GM23338 (cell line): ENCODE measurements at regions not wholly inside any gene's neighbourhood (a gene's known extent, or its start where the extent isn't known, plus 50 kb on each side); places are given as distances from the start of the nearest gene placed in this dataset.

Source experiments
- ATAC-seq: fragments of 200-7000 bp; cut with Tn5 transposase; 3 replicates; pipeline ENCODE4 v1.9.1; 2020
- DNase-seq: peaks from one replicate; pipeline ENCODE4 v3.0.0-alpha.2; 2015; ENCODE audit warnings: low spot score
- H2AFZ ChIP-seq: fragments of 200-600 bp; sonication (generic); 2 replicates; pipeline ENCODE4 v1.8.0; 2016; ENCODE audit warnings: antibody characterized with exemption, mild to moderate bottlenecking, moderate library complexity
- H3F3A ChIP-seq: fragments of 200-600 bp; sonication (generic); replicated peaks from 2 replicates; pipeline ENCODE4 v1.8.0; 2017; ENCODE audit warnings: antibody characterized with exemption, mixed run types, low read depth
- H3K27ac ChIP-seq: fragments of 200-600 bp; sonication (generic); 2 replicates; pipeline ENCODE4 v1.6.1; 2016; ENCODE audit warnings: low read depth
- H3K27me3 ChIP-seq: fragments of 200-600 bp; sonication (generic); 2 replicates; pipeline ENCODE4 v1.8.0; 2016; ENCODE audit warnings: mild to moderate bottlenecking, mixed run types, moderate library complexity; ENCODE audit not compliant: insufficient read depth
- H3K36me3 ChIP-seq: fragments of 200-600 bp; sonication (generic); 2 replicates; pipeline ENCODE4 v1.8.0; 2016; ENCODE audit warnings: mild to moderate bottlenecking; ENCODE audit not compliant: insufficient read depth
- H3K4me1 ChIP-seq: fragments of 200-600 bp; sonication (generic); 2 replicates; pipeline ENCODE4 v1.8.0; 2016; ENCODE audit warnings: mild to moderate bottlenecking, moderate library complexity; ENCODE audit not compliant: insufficient read depth
- H3K4me2 ChIP-seq: fragments of 200-600 bp; sonication (generic); 2 replicates; pipeline ENCODE4 v1.7.1; 2017; ENCODE audit warnings: mixed run types
- H3K4me3 ChIP-seq: fragments of 200-600 bp; sonication (generic); 2 replicates; pipeline ENCODE4 v1.6.1; 2016; ENCODE audit warnings: mixed run types
- H3K79me2 ChIP-seq: fragments of 200-600 bp; sonication (generic); replicated peaks from 2 replicates; pipeline ENCODE4 v1.8.0; 2017; ENCODE audit warnings: mild to moderate bottlenecking; ENCODE audit not compliant: insufficient read depth
- H3K9me2 ChIP-seq: fragments of 200-600 bp; sonication (generic); 2 replicates; pipeline ENCODE4 v1.8.0; 2017; ENCODE audit not compliant: insufficient read depth
- H4K20me1 ChIP-seq: fragments of 200-600 bp; sonication (generic); replicated peaks from 2 replicates; pipeline ENCODE4 v1.8.0; 2017; ENCODE audit warnings: mild to moderate bottlenecking; ENCODE audit not compliant: insufficient read depth
- H3K27ac Mint-ChIP-seq: 2 replicates; pipeline ENCODE4 v1.8.0; 2020; ENCODE audit warnings: inconsistent platforms, mild to moderate bottlenecking, moderate library complexity, mixed read lengths
- H3K27me3 Mint-ChIP-seq: 3 replicates; pipeline ENCODE4 v1.8.0; 2022; ENCODE audit warnings: low read depth, mild to moderate bottlenecking, moderate library complexity, mixed read lengths, inconsistent platforms; ENCODE audit not compliant: insufficient read depth, poor library complexity
- H3K36me3 Mint-ChIP-seq: 3 replicates; pipeline ENCODE4 v1.8.0; 2021; ENCODE audit warnings: low read depth, mild to moderate bottlenecking, inconsistent platforms, moderate library complexity, mixed read lengths
- H3K4me1 Mint-ChIP-seq: 3 replicates; pipeline ENCODE4 v1.8.0; 2020; ENCODE audit warnings: mild to moderate bottlenecking, inconsistent platforms, mixed read lengths
- H3K4me3 Mint-ChIP-seq: 3 replicates; pipeline ENCODE4 v1.8.0; 2021; ENCODE audit warnings: moderate library complexity, mild to moderate bottlenecking, inconsistent platforms, mixed read lengths
- H3K9me3 Mint-ChIP-seq: 3 replicates; pipeline ENCODE4 v1.8.0; 2020; ENCODE audit warnings: moderate library complexity, mild to moderate bottlenecking, inconsistent platforms, mixed read lengths
- CREB1 ChIP-seq: fragments of 250-450 bp; sonication (Bioruptor Pico); IDR thresholded peaks from 2 replicates; pipeline ENCODE4 v1.5.0; 2020; ENCODE audit warnings: low read depth, mild to moderate bottlenecking, moderate library complexity
- EZH2 ChIP-seq: fragments of 200-600 bp; sonication (generic); IDR thresholded peaks from one replicate; pipeline ENCODE4 v1.8.0; 2017; ENCODE audit warnings: antibody characterized with exemption, mild to moderate bottlenecking, low read depth; ENCODE audit not compliant: unreplicated experiment
- EZH2phosphoT487 ChIP-seq: fragments of 200-600 bp; sonication (generic); IDR thresholded peaks from one replicate; pipeline ENCODE4 v1.8.1; 2018; ENCODE audit warnings: antibody characterized with exemption; ENCODE audit not compliant: unreplicated experiment
- NANOG ChIP-seq: IDR thresholded peaks from 2 replicates; pipeline ENCODE4 v1.6.1; 2016; ENCODE audit warnings: antibody characterized with exemption, borderline replicate concordance
- POLR2AphosphoS5 ChIP-seq: IDR thresholded peaks from 2 replicates; pipeline ENCODE4 v1.6.1; 2016; ENCODE audit warnings: antibody characterized with exemption, low read depth
- STAT1 ChIP-seq: IDR thresholded peaks from one replicate; pipeline ENCODE4 v1.6.1; 2016; ENCODE audit warnings: antibody characterized with exemption; ENCODE audit not compliant: unreplicated experiment
- ZNF114 ChIP-seq: fragments of 250-450 bp; sonication (Bioruptor Pico); IDR thresholded peaks from 2 replicates; pipeline ENCODE4 v1.5.0; 2020; ENCODE audit warnings: mild to moderate bottlenecking, moderate library complexity
- ZNF331 ChIP-seq: fragments of 250-450 bp; sonication (Bioruptor Pico); IDR thresholded peaks from 2 replicates; pipeline ENCODE4 v1.5.0; 2020; ENCODE audit warnings: low read depth, mild to moderate bottlenecking, moderate library complexity
- TF ChIP-seq, protein P1 (sequence below): IDR thresholded peaks from one replicate; pipeline ENCODE4 v1.6.1; 2018; ENCODE audit warnings: antibody characterized with exemption; ENCODE audit not compliant: unreplicated experiment
- TF ChIP-seq, protein P2 (sequence below), 2 experiments: fragments of 200-600 bp in 1 of 2; sonication (generic) in 1 of 2; conservative IDR thresholded peaks; 2 replicates each; pipeline versions ENCODE4 v1.5.1 to v1.6.1; 2016 to 2017; ENCODE audit warnings: antibody characterized with exemption in 2 of 2, low read depth in 2 of 2, mild to moderate bottlenecking in 2 of 2, moderate library complexity in 1 of 2
- TF ChIP-seq, protein P3 (sequence below): IDR thresholded peaks from 2 replicates; pipeline ENCODE4 v1.6.1; 2016; ENCODE audit warnings: antibody characterized with exemption
- TF ChIP-seq, protein P4 (sequence below): fragments of 250-450 bp; sonication (Bioruptor Pico); IDR thresholded peaks from 2 replicates; pipeline ENCODE4 v1.5.0; 2020; ENCODE audit warnings: mild to moderate bottlenecking, moderate library complexity

DNA sequence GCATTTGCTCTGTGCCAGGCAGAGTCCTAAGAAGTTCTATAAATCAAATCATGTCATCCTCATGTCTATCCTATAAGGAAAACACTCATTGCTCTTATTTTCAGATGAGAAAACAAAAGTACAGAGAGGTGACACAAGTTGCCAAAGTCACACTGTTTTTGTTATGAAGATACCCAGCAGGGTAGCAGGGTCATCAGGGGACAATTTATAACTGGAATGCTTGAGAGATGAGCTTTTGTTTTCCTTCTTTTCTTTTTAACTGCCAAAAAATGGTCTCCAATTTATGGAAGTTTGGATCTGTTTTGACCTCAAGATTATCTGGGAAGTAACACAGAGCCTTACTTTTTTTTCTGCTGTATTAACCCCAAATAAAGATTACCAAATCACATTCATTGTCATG lies 354.1 kb downstream of the SUCLA2 start:
- no peaks in the 10 kb centered on the region for H3K36me3 ChIP-seq
- DNase-seq: no peak
- no peak overlapping the region for H3K4me3 ChIP-seq
- H3K27ac ChIP-seq: no peak overlapping the region
- H3K4me1 ChIP-seq: no peaks in the 10 kb centered on the region
- Mint-ChIP-seq H3K27me3 (no peaks in the 10 kb centered on the region), H3K4me3 (no peak overlapping the region), H3K36me3 (no peaks in the 10 kb centered on the region), H3K4me1 (no peaks in the 10 kb centered on the region), H3K9me3 (no peaks in the 10 kb centered on the region), H3K27ac (no peak overlapping the region)
- ATAC-seq: no peak
- no peaks in the 10 kb centered on the region for H4K20me1 ChIP-seq
- no peak overlapping the region for H2AFZ ChIP-seq
- TF ChIP-seq, protein P1, sequence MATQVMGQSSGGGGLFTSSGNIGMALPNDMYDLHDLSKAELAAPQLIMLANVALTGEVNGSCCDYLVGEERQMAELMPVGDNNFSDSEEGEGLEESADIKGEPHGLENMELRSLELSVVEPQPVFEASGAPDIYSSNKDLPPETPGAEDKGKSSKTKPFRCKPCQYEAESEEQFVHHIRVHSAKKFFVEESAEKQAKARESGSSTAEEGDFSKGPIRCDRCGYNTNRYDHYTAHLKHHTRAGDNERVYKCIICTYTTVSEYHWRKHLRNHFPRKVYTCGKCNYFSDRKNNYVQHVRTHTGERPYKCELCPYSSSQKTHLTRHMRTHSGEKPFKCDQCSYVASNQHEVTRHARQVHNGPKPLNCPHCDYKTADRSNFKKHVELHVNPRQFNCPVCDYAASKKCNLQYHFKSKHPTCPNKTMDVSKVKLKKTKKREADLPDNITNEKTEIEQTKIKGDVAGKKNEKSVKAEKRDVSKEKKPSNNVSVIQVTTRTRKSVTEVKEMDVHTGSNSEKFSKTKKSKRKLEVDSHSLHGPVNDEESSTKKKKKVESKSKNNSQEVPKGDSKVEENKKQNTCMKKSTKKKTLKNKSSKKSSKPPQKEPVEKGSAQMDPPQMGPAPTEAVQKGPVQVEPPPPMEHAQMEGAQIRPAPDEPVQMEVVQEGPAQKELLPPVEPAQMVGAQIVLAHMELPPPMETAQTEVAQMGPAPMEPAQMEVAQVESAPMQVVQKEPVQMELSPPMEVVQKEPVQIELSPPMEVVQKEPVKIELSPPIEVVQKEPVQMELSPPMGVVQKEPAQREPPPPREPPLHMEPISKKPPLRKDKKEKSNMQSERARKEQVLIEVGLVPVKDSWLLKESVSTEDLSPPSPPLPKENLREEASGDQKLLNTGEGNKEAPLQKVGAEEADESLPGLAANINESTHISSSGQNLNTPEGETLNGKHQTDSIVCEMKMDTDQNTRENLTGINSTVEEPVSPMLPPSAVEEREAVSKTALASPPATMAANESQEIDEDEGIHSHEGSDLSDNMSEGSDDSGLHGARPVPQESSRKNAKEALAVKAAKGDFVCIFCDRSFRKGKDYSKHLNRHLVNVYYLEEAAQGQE: no peak
- TF ChIP-seq CREB1 (CRISPR knock-in tag) (no peak), STAT1 (no peak), ZNF331 (CRISPR knock-in tag) (no peak), EZH2phosphoT487 (no peak), EZH2 (no peak), POLR2AphosphoS5 (no peak), ZNF114 (CRISPR knock-in tag) (no peak), NANOG (no peak)
- TF ChIP-seq, protein P2, sequence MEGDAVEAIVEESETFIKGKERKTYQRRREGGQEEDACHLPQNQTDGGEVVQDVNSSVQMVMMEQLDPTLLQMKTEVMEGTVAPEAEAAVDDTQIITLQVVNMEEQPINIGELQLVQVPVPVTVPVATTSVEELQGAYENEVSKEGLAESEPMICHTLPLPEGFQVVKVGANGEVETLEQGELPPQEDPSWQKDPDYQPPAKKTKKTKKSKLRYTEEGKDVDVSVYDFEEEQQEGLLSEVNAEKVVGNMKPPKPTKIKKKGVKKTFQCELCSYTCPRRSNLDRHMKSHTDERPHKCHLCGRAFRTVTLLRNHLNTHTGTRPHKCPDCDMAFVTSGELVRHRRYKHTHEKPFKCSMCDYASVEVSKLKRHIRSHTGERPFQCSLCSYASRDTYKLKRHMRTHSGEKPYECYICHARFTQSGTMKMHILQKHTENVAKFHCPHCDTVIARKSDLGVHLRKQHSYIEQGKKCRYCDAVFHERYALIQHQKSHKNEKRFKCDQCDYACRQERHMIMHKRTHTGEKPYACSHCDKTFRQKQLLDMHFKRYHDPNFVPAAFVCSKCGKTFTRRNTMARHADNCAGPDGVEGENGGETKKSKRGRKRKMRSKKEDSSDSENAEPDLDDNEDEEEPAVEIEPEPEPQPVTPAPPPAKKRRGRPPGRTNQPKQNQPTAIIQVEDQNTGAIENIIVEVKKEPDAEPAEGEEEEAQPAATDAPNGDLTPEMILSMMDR (conservative IDR thresholded peaks at IDR 0.05; ENCODE audit: low read depth in 2 of 2): no peak
- TF ChIP-seq, protein P3, sequence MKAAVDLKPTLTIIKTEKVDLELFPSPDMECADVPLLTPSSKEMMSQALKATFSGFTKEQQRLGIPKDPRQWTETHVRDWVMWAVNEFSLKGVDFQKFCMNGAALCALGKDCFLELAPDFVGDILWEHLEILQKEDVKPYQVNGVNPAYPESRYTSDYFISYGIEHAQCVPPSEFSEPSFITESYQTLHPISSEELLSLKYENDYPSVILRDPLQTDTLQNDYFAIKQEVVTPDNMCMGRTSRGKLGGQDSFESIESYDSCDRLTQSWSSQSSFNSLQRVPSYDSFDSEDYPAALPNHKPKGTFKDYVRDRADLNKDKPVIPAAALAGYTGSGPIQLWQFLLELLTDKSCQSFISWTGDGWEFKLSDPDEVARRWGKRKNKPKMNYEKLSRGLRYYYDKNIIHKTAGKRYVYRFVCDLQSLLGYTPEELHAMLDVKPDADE: no peak
- TF ChIP-seq, protein P4, sequence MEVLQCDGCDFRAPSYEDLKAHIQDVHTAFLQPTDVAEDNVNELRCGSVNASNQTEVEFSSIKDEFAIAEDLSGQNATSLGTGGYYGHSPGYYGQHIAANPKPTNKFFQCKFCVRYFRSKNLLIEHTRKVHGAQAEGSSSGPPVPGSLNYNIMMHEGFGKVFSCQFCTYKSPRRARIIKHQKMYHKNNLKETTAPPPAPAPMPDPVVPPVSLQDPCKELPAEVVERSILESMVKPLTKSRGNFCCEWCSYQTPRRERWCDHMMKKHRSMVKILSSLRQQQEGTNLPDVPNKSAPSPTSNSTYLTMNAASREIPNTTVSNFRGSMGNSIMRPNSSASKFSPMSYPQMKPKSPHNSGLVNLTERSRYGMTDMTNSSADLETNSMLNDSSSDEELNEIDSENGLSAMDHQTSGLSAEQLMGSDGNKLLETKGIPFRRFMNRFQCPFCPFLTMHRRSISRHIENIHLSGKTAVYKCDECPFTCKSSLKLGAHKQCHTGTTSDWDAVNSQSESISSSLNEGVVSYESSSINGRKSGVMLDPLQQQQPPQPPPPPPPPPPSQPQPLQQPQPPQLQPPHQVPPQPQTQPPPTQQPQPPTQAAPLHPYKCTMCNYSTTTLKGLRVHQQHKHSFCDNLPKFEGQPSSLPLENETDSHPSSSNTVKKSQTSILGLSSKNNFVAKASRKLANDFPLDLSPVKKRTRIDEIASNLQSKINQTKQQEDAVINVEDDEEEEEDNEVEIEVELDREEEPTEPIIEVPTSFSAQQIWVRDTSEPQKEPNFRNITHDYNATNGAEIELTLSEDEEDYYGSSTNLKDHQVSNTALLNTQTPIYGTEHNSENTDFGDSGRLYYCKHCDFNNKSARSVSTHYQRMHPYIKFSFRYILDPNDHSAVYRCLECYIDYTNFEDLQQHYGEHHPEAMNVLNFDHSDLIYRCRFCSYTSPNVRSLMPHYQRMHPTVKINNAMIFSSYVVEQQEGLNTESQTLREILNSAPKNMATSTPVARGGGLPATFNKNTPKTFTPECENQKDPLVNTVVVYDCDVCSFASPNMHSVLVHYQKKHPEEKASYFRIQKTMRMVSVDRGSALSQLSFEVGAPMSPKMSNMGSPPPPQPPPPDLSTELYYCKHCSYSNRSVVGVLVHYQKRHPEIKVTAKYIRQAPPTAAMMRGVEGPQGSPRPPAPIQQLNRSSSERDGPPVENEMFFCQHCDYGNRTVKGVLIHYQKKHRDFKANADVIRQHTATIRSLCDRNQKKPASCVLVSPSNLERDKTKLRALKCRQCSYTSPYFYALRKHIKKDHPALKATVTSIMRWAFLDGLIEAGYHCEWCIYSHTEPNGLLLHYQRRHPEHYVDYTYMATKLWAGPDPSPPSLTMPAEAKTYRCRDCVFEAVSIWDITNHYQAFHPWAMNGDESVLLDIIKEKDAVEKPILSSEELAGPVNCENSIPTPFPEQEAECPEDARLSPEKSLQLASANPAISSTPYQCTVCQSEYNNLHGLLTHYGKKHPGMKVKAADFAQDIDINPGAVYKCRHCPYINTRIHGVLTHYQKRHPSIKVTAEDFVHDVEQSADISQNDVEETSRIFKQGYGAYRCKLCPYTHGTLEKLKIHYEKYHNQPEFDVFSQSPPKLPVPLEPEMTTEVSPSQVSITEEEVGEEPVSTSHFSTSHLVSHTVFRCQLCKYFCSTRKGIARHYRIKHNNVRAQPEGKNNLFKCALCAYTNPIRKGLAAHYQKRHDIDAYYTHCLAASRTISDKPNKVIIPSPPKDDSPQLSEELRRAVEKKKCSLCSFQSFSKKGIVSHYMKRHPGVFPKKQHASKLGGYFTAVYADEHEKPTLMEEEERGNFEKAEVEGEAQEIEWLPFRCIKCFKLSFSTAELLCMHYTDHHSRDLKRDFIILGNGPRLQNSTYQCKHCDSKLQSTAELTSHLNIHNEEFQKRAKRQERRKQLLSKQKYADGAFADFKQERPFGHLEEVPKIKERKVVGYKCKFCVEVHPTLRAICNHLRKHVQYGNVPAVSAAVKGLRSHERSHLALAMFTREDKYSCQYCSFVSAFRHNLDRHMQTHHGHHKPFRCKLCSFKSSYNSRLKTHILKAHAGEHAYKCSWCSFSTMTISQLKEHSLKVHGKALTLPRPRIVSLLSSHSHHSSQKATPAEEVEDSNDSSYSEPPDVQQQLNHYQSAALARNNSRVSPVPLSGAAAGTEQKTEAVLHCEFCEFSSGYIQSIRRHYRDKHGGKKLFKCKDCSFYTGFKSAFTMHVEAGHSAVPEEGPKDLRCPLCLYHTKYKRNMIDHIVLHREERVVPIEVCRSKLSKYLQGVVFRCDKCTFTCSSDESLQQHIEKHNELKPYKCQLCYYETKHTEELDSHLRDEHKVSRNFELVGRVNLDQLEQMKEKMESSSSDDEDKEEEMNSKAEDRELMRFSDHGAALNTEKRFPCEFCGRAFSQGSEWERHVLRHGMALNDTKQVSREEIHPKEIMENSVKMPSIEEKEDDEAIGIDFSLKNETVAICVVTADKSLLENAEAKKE: no peak
- H3K79me2 ChIP-seq: no peaks in the 10 kb centered on the region
- H3F3A ChIP-seq: no peaks in the 10 kb centered on the region
- H3K4me2 ChIP-seq: no peak overlapping the region
- no peaks in the 10 kb centered on the region for H3K27me3 ChIP-seq
- H3K9me2 ChIP-seq: peaks cover 5% of the 10 kb centered on the region
